ENCODE measurements at regions not wholly inside any gene's neighbourhood (a gene's known extent, or its start where the extent isn't known, plus 50 kb on each side); places are given as distances from the start of the nearest gene placed in this dataset.

DNA sequence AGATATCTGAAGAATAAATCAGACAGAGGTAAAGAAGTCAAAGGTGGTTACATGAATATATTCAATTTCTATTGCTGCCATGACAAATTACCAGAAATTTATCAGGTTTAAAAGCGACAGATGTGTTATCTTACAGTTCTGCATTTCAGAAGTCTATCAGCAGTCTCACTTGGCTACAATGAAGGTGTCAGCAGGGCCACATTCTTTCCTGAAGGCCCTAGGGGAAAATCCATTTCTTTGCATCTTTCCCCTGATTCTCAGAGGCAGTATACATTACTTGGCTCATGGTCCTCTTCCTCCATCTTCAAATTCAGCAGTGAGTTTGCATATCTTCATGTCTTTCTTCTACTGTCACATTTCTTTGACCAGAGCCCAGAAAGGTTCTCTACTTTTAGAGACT lies 145.8 kb upstream of the GULP1 start:
- TF ChIP-seq, protein P1, sequence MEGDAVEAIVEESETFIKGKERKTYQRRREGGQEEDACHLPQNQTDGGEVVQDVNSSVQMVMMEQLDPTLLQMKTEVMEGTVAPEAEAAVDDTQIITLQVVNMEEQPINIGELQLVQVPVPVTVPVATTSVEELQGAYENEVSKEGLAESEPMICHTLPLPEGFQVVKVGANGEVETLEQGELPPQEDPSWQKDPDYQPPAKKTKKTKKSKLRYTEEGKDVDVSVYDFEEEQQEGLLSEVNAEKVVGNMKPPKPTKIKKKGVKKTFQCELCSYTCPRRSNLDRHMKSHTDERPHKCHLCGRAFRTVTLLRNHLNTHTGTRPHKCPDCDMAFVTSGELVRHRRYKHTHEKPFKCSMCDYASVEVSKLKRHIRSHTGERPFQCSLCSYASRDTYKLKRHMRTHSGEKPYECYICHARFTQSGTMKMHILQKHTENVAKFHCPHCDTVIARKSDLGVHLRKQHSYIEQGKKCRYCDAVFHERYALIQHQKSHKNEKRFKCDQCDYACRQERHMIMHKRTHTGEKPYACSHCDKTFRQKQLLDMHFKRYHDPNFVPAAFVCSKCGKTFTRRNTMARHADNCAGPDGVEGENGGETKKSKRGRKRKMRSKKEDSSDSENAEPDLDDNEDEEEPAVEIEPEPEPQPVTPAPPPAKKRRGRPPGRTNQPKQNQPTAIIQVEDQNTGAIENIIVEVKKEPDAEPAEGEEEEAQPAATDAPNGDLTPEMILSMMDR (conservative IDR thresholded peaks at IDR 0.05; ENCODE audit: low read depth, low read length): no peak
- TF ChIP-seq EZH2 (IDR thresholded peaks at IDR 0.05; ENCODE audit: borderline replicate concordance, low read depth, low read length, poor library complexity, severe bottlenecking): no peak

All from A673 (cell line).